Endothelial cell of umbilical vein (primary cell): ENCODE measurements at regions not wholly inside any gene's neighbourhood (a gene's known extent, or its start where the extent isn't known, plus 50 kb on each side); places are given as distances from the start of the nearest gene placed in this dataset.

Source experiments
- BruUV-seq: library from RNA; stranded (reverse); fragments of 400-500 nt; replicated peaks from 2 replicates; lab custom pipeline; 2021; lab: Mats Ljungman, UMichigan
- CTCF ChIA-PET: fragments of 300-600, 350-600 bp; sonication (Branson Sonifier 250); formaldehyde crosslinking; loops from one replicate; lab custom pipeline; 2021; ENCODE audit warnings: antibody characterized with exemption, inconsistent platforms; lab: Charles Lee
- POLR2A ChIA-PET: fragments of 300-600, 350-600 bp; sonication (Branson Sonifier 250); formaldehyde crosslinking; loops from one replicate; lab custom pipeline; 2021; ENCODE audit warnings: antibody characterized with exemption, inconsistent platforms; lab: Charles Lee
- DNase-seq: peaks from one replicate; pipeline ENCODE4 v3.0.0-alpha.2; 2011; ENCODE audit warnings: low read depth, low spot score
- FAIRE-seq: peaks from 2 replicates; lab custom pipeline; 2011; peaks lifted over from hg19 to GRCh38; lab: Jason Lieb, UNC
- H2AFZ ChIP-seq: 2 replicates; pipeline ENCODE4 v1.6.0; 2012; ENCODE audit warnings: low read depth, low read length, control low read depth, inconsistent platforms
- H3K27ac ChIP-seq: 2 replicates; pipeline ENCODE4 v1.5.1; 2011; ENCODE audit warnings: low read depth, mild to moderate bottlenecking, control low read depth, low read length, moderate library complexity; ENCODE audit not compliant: insufficient read depth
- H3K27me3 ChIP-seq, 2 experiments: 2 replicates each; pipeline versions ENCODE4 v1.6.0 to v1.6.1; 2011; ENCODE audit warnings: low read length in 2 of 2, mixed read lengths in 1 of 2; ENCODE audit not compliant: control insufficient read depth in 2 of 2, insufficient read depth in 2 of 2
- H3K36me3 ChIP-seq, 2 experiments: 2 replicates in 1 of 2; 3 replicates in 1 of 2; pipeline ENCODE4 v1.5.1; 2011; ENCODE audit warnings: low read length in 2 of 2, mild to moderate bottlenecking in 1 of 2, moderate library complexity in 1 of 2; ENCODE audit not compliant: control insufficient read depth in 2 of 2, insufficient read depth in 2 of 2; ENCODE audit errors: extremely low read depth in 1 of 2
- H3K4me1 ChIP-seq: 3 replicates; pipeline ENCODE4 v1.5.1; 2011; ENCODE audit warnings: mild to moderate bottlenecking, low read length; ENCODE audit not compliant: control insufficient read depth, insufficient read depth; ENCODE audit errors: extremely low read depth
- H3K4me2 ChIP-seq: 2 replicates; pipeline ENCODE4 v1.6.1; 2011; ENCODE audit warnings: low read length, control low read depth, mixed read lengths; ENCODE audit not compliant: insufficient read depth
- H3K4me3 ChIP-seq, 3 experiments: fragments of 200-600 bp in 1 of 3; sonication (generic), shearing (Covaris generic) in 1 of 3; replicated peaks in 1 of 3; 2 replicates each; pipeline ENCODE4 v1.5.1; 2011 to 2016; ENCODE audit warnings: control low read depth in 3 of 3, low read length in 3 of 3, mild to moderate bottlenecking in 2 of 3, inconsistent platforms in 1 of 3, low read depth in 1 of 3, moderate library complexity in 1 of 3; ENCODE audit not compliant: insufficient read depth in 1 of 3
- H3K79me2 ChIP-seq: 2 replicates; pipeline ENCODE4 v1.6.0; 2012; ENCODE audit warnings: low read length, inconsistent platforms; ENCODE audit not compliant: control insufficient read depth, insufficient read depth
- H3K9ac ChIP-seq: replicated peaks from 2 replicates; pipeline ENCODE3; 2011; ENCODE audit warnings: low read length, control low read depth; ENCODE audit not compliant: insufficient read depth; ENCODE audit errors: extremely low read depth
- H3K9me1 ChIP-seq: replicated peaks from 3 replicates; pipeline ENCODE4 v1.6.0; 2011; ENCODE audit warnings: mild to moderate bottlenecking, low read length; ENCODE audit not compliant: control insufficient read depth, insufficient read depth; ENCODE audit errors: extremely low read depth
- H3K9me3 ChIP-seq: replicated peaks from 2 replicates; pipeline ENCODE4 v1.5.1; 2012; ENCODE audit warnings: low read length, inconsistent platforms; ENCODE audit not compliant: control insufficient read depth, insufficient read depth
- H4K20me1 ChIP-seq: replicated peaks from 2 replicates; pipeline ENCODE3; 2011; ENCODE audit warnings: mild to moderate bottlenecking, low read length; ENCODE audit not compliant: control insufficient read depth, insufficient read depth; ENCODE audit errors: extremely low read depth
- CTCF ChIP-seq, 2 donors: IDR thresholded peaks; 1 replicate in 1 of 2; 2 replicates in 1 of 2; pipeline ENCODE4 v1.5.1; 2011; ENCODE audit warnings: low read length in 2 of 2, mild to moderate bottlenecking in 2 of 2, moderate library complexity in 2 of 2, control low read depth in 1 of 2, inconsistent platforms in 1 of 2, low read depth in 1 of 2; ENCODE audit not compliant: insufficient read depth in 1 of 2; ENCODE audit errors: extremely low read depth in 1 of 2
- GATA2 ChIP-seq: IDR thresholded peaks from 2 replicates; pipeline ENCODE4 v1.7.0; 2011; ENCODE audit warnings: low read depth, mild to moderate bottlenecking, moderate library complexity, mixed read lengths, low read length; ENCODE audit not compliant: insufficient read length, insufficient read depth
- MAX ChIP-seq: IDR thresholded peaks from 2 replicates; pipeline ENCODE4 v1.6.1; 2011; ENCODE audit not compliant: insufficient read depth, insufficient read length
- MYC ChIP-seq: IDR thresholded peaks from one replicate; pipeline ENCODE4 v1.6.1; 2011; ENCODE audit warnings: mild to moderate bottlenecking, low read depth, low read length
- POLR2A ChIP-seq: IDR thresholded peaks from 2 replicates; pipeline ENCODE4 v1.6.1; 2012; ENCODE audit warnings: low read depth, mild to moderate bottlenecking, control low read depth, low read length
- POLR2AphosphoS5 ChIP-seq: IDR thresholded peaks from 2 replicates; pipeline ENCODE4 v1.6.1; 2012; ENCODE audit warnings: low read depth, mild to moderate bottlenecking, control low read depth, low read length, moderate library complexity; ENCODE audit not compliant: insufficient read depth
- dilution Hi-C: fragments of 300-500 bp; cut with MboI; formaldehyde crosslinking; loops from one replicate; pipeline ENCODE4 v1.15.0; 2019; ENCODE audit warnings: low sequenced_read_pairs; ENCODE audit not compliant: extremely low pct_ligation_motif_present
- intact Hi-C: fragments of 100-400 bp; cut with micrococcal nuclease; formaldehyde crosslinking; loops from one replicate; pipeline ENCODE4 v1.10.0; 2022

GRCh38 chr13:111527614-111528229, 207.3 kb downstream of the TEX29 start:
- dilution Hi-C loops = no loop called here
- CTCF ChIA-PET = no interaction called here
- POLR2A ChIA-PET = no interaction called here

More at GRCh38 chr13:111527614-111528229, 207.3 kb downstream of the TEX29 start:
- Histone ChIP-seq H3K9me3 (no peaks in the 10 kb centered on the region), H3K4me2 (no peak overlapping the region), H3K4me3 (no peak overlapping the region), H3K79me2 (no peaks in the 10 kb centered on the region), H3K9ac (no peak overlapping the region), H3K4me1 (no peaks in the 10 kb centered on the region), H3K27ac (no peak overlapping the region), H3K9me1 (no peaks in the 10 kb centered on the region), H2AFZ (no peak overlapping the region), H4K20me1 (no peaks in the 10 kb centered on the region), H3K36me3 (no peaks in the 10 kb centered on the region), H3K27me3 (no peaks in the 10 kb centered on the region)
- FAIRE-seq = no peak
- BruUV-seq = no TSS peak
- TF ChIP-seq GATA2 (no peak), POLR2A (no peak), POLR2AphosphoS5 (no peak), CTCF (IDR thresholded peaks at IDR 0.05; ENCODE audit: extremely low read depth in 1 of 2, insufficient read depth in 1 of 2, low read depth in 1 of 2, low read length in 2 of 2) (no peak), MAX (no peak), MYC (no peak)
- intact Hi-C loops = no loop called here
- DNase-seq = no peak
